HCT116 (cell line): ENCODE measurements at regions not wholly inside any gene's neighbourhood (a gene's known extent, or its start where the extent isn't known, plus 50 kb on each side); places are given as distances from the start of the nearest gene placed in this dataset.

Source experiments
- ATAC-seq: fragments of 200-7000 bp; cut with Tn5 transposase; 2 replicates; pipeline ENCODE4 v1.9.1; 2020; ENCODE audit warnings: mild to moderate bottlenecking, moderate library complexity
- BruUV-seq: library from RNA; stranded (reverse); fragments of 400-500 nt; replicated peaks from 2 replicates; lab custom pipeline; 2021; lab: Mats Ljungman, UMichigan
- CTCF ChIA-PET: fragments of 300-600 bp; sonication (Branson Sonifier 250); formaldehyde crosslinking; loops from one replicate; lab custom pipeline; 2021; ENCODE audit warnings: antibody characterized with exemption; lab: Charles Lee
- POLR2A ChIA-PET: fragments of 300-600, 350-600 bp; sonication (Branson Sonifier 250); formaldehyde crosslinking; loops from one replicate; lab custom pipeline; 2021; ENCODE audit warnings: antibody characterized with exemption; lab: Charles Lee
- RAD21 ChIA-PET, 2 experiments: fragments of 300-600 bp; sonication (Branson Sonifier 250); formaldehyde crosslinking; loops; one replicate each; lab custom pipeline; 2023; ENCODE audit warnings: low total read pairs in 2 of 2; ENCODE audit not compliant: uncharacterized antibody in 2 of 2, unreplicated experiment in 2 of 2, low non-redundant PET in 1 of 2; lab: Charles Lee
- DNase-seq: peaks from one replicate; pipeline ENCODE4 v3.0.0-alpha.2; 2010; ENCODE audit warnings: low read depth, low spot score
- H2AFZ ChIP-seq: fragments of 200-600 bp; shearing (Covaris generic), sonication (generic); 2 replicates; pipeline ENCODE4 v1.6.1; 2017; ENCODE audit warnings: low read depth, mixed run types, mixed read lengths, antibody characterized with exemption, low read length; ENCODE audit not compliant: poor library complexity, severe bottlenecking
- H3K27ac ChIP-seq: 2 replicates; pipeline ENCODE4 v1.5.1; 2012; ENCODE audit warnings: low read depth, low read length
- H3K27me3 ChIP-seq: fragments of 200-600 bp; sonication (generic); 2 replicates; pipeline ENCODE4 v1.6.1; 2016; ENCODE audit warnings: mixed run types, low read length, mixed read lengths; ENCODE audit not compliant: insufficient read depth
- H3K36me3 ChIP-seq, 2 experiments: fragments of 200-500 bp in 1 of 2; fragments of 200-600 bp in 1 of 2; sonication (Bioruptor generic) in 1 of 2; sonication (generic) in 1 of 2; 2 replicates each; pipeline versions ENCODE4 v1.5.1 to v1.6.1; 2014 to 2016; ENCODE audit warnings: low read length in 2 of 2, inconsistent platforms in 1 of 2, mixed read lengths in 1 of 2, mixed run types in 1 of 2; ENCODE audit not compliant: insufficient read depth in 2 of 2, control insufficient read depth in 1 of 2
- H3K4me1 ChIP-seq, 2 experiments: fragments of 200-600 bp in 1 of 2; sonication (generic) in 1 of 2; 2 replicates each; pipeline versions ENCODE4 v1.5.1 to v1.6.1; 2012 to 2017; ENCODE audit warnings: low read length in 2 of 2, inconsistent platforms in 1 of 2, mild to moderate bottlenecking in 1 of 2, mixed read lengths in 1 of 2, mixed run types in 1 of 2, moderate library complexity in 1 of 2; ENCODE audit not compliant: insufficient read depth in 2 of 2, control insufficient read depth in 1 of 2
- H3K4me2 ChIP-seq: fragments of 200-600 bp; sonication (generic); 2 replicates; pipeline ENCODE4 v1.6.1; 2017; ENCODE audit warnings: mixed run types, low read length, mixed read lengths
- H3K4me3 ChIP-seq, 2 experiments: fragments of 200-600 bp in 1 of 2; sonication (generic) in 1 of 2; replicated peaks in 1 of 2; 2 replicates each; pipeline ENCODE4 v1.5.1; 2011 to 2016; ENCODE audit warnings: low read length in 2 of 2, control low read depth in 1 of 2, low read depth in 1 of 2, mild to moderate bottlenecking in 1 of 2, mixed read lengths in 1 of 2, mixed run types in 1 of 2
- H3K79me2 ChIP-seq: fragments of 200-600 bp; sonication (generic); 2 replicates; pipeline ENCODE4 v1.6.1; 2017; ENCODE audit warnings: mild to moderate bottlenecking, mixed run types, low read length, moderate library complexity, mixed read lengths; ENCODE audit not compliant: insufficient read depth
- H3K9ac ChIP-seq: fragments of 200-600 bp; sonication (generic); 2 replicates; pipeline ENCODE4 v1.6.1; 2016; ENCODE audit warnings: low read length, mixed read lengths
- H3K9me2 ChIP-seq: fragments of 200-600 bp; sonication (generic), shearing (Covaris generic); 2 replicates; pipeline ENCODE4 v1.6.1; 2017; ENCODE audit warnings: mixed run types, mild to moderate bottlenecking, moderate library complexity; ENCODE audit not compliant: insufficient read depth
- H3K9me3 ChIP-seq, 2 experiments: fragments of 200-500 bp in 1 of 2; fragments of 200-600 bp in 1 of 2; sonication (Bioruptor generic) in 1 of 2; sonication (generic) in 1 of 2; 2 replicates each; pipeline ENCODE4 v1.6.1; 2014 to 2017; ENCODE audit warnings: low read length in 2 of 2, mixed read lengths in 2 of 2, inconsistent platforms in 1 of 2, low read depth in 1 of 2, mild to moderate bottlenecking in 1 of 2, mixed run types in 1 of 2, moderate library complexity in 1 of 2; ENCODE audit not compliant: control insufficient read depth in 1 of 2, insufficient read depth in 1 of 2
- H4K20me1 ChIP-seq: fragments of 200-600 bp; sonication (generic), shearing (Covaris generic); 2 replicates; pipeline ENCODE4 v1.6.1; 2017; ENCODE audit warnings: mixed run types, mild to moderate bottlenecking, moderate library complexity; ENCODE audit not compliant: insufficient read depth
- CBX3 ChIP-seq: IDR thresholded peaks from 2 replicates; pipeline ENCODE4 v1.6.1; 2012; ENCODE audit warnings: low read depth
- CEBPB ChIP-seq: IDR thresholded peaks from 2 replicates; pipeline ENCODE4 v1.6.1; 2012; ENCODE audit warnings: low read depth
- CTCF ChIP-seq, 3 experiments: fragments of 200-600 bp in 1 of 3; sonication (generic) in 1 of 3; IDR thresholded peaks in 2 of 3; conservative IDR thresholded peaks in 1 of 3; 2 replicates each; pipeline ENCODE4 v1.5.1; 2012 to 2017; ENCODE audit warnings: low read depth in 2 of 3, low read length in 2 of 3, antibody characterized with exemption in 1 of 3, borderline replicate concordance in 1 of 3, control low read depth in 1 of 3, mild to moderate bottlenecking in 1 of 3, mixed read lengths in 1 of 3, mixed run types in 1 of 3, moderate library complexity in 1 of 3; ENCODE audit not compliant: insufficient read depth in 1 of 3
- ELF1 ChIP-seq: IDR thresholded peaks from 2 replicates; pipeline ENCODE4 v1.6.1; 2012; ENCODE audit warnings: low read depth, borderline replicate concordance
- FOSL1 ChIP-seq: IDR thresholded peaks from 2 replicates; pipeline ENCODE4 v1.6.1; 2012; ENCODE audit warnings: low read depth
- JUND ChIP-seq: IDR thresholded peaks from 2 replicates; pipeline ENCODE4 v1.6.1; 2012
- POLR2AphosphoS5 ChIP-seq: IDR thresholded peaks from 2 replicates; pipeline ENCODE4 v1.6.1; 2011; ENCODE audit warnings: mild to moderate bottlenecking, low read depth, low read length, moderate library complexity
- RAD21 ChIP-seq: IDR thresholded peaks from 2 replicates; pipeline ENCODE4 v1.6.1; 2012; ENCODE audit warnings: low read depth, mild to moderate bottlenecking
- REST ChIP-seq: IDR thresholded peaks from 2 replicates; pipeline ENCODE4 v1.6.1; 2012; ENCODE audit warnings: low read depth
- SRF ChIP-seq: IDR thresholded peaks from 2 replicates; pipeline ENCODE4 v1.6.1; 2012; ENCODE audit warnings: low read depth
- TCF7L2 ChIP-seq: IDR thresholded peaks from 2 replicates; pipeline ENCODE4 v1.7.0; 2011; ENCODE audit warnings: borderline replicate concordance, inconsistent platforms; ENCODE audit not compliant: insufficient read depth, insufficient read length; ENCODE audit errors: extremely low read depth
- ZBTB33 ChIP-seq: IDR thresholded peaks from 2 replicates; pipeline ENCODE4 v1.6.1; 2011; ENCODE audit warnings: mild to moderate bottlenecking, low read length, moderate library complexity; ENCODE audit not compliant: insufficient replicate concordance; ENCODE audit errors: extremely low read depth
- ZNF274 ChIP-seq: fragments of 200-500 bp; sonication (Bioruptor generic); IDR thresholded peaks from 2 replicates; pipeline ENCODE4 v1.6.1; 2014; ENCODE audit warnings: mild to moderate bottlenecking, low read depth, low read length, inconsistent platforms
- intact Hi-C: fragments of 100-400 bp; cut with micrococcal nuclease; formaldehyde crosslinking; loops from 2 replicates; pipeline ENCODE4 v1.10.0; 2022

GRCh38 chr9:115362101-115362500 lies 244.1 kb upstream of the TNC start (continued):
- TF ChIP-seq CTCF (IDR thresholded peaks at IDR 0.05 in 2 of 3, conservative IDR thresholded peaks at IDR 0.05 in 1 of 3; ENCODE audit: borderline replicate concordance in 1 of 3, insufficient read depth in 1 of 3, low read depth in 2 of 3, low read length in 2 of 3) (no peak), FOSL1 (no peak), RAD21 (no peak), TCF7L2 (no peak), CBX3 (no peak), POLR2AphosphoS5 (no peak), ELF1 (no peak)

GRCh38 chr9:115362640-115363039 lies 244.7 kb upstream of the TNC start:
- intact Hi-C loops = no loop called here
- Histone ChIP-seq H3K36me3 (no peaks in the 10 kb centered on the region), H3K4me2 (no peak overlapping the region), H3K4me1 (no peaks in the 10 kb centered on the region), H4K20me1 (no peaks in the 10 kb centered on the region), H3K79me2 (no peaks in the 10 kb centered on the region), H3K27me3 (no peaks in the 10 kb centered on the region)
- BruUV-seq = no TSS peak
- POLR2A ChIA-PET = no interaction called here
- no peak for TF ChIP-seq ZNF274
- TF ChIP-seq ELF1 = no peak
- TF ChIP-seq RAD21 = no peak
- no peak for TF ChIP-seq REST
- TF ChIP-seq SRF = no peak
- TF ChIP-seq JUND = no peak
- TF ChIP-seq ZBTB33 = no peak
- no peak for TF ChIP-seq CEBPB
- TF ChIP-seq, all 23 proteins: peak for 0
- Histone ChIP-seq H3K27ac (no peak overlapping the region), H3K4me3 (no peak overlapping the region), H3K9ac (no peak overlapping the region), H2AFZ (no peak overlapping the region), H3K9me2 (no peaks in the 10 kb centered on the region), H3K9me3 (no peaks in the 10 kb centered on the region)
- ChIA-PET CTCF (no interaction called here), RAD21 (no interaction called here)
- no peak for ATAC-seq
- no peak for DNase-seq
